Neuron (in vitro differentiated cells): ENCODE measurements at regions not wholly inside any gene's neighbourhood (a gene's known extent, or its start where the extent isn't known, plus 50 kb on each side); places are given as distances from the start of the nearest gene placed in this dataset.
"Not testable (repeated sequence)": the region's sequence is repeated elsewhere in the genome, so short reads cannot be mapped to it uniquely, and the experiment has no call there.

ENCODE experiments used
- H2AFZ ChIP-seq: one replicate; pipeline ENCODE4 v1.6.1; 2013; ENCODE audit warnings: low read depth, mild to moderate bottlenecking, inconsistent platforms, low read length, moderate library complexity
- H3K27me3 ChIP-seq: one replicate; pipeline ENCODE4 v1.6.1; 2013; ENCODE audit warnings: low read length; ENCODE audit not compliant: insufficient read depth
- H3K36me3 ChIP-seq: one replicate; pipeline ENCODE4 v1.6.1; 2013; ENCODE audit warnings: low read length; ENCODE audit not compliant: insufficient read depth
- H3K4me1 ChIP-seq: one replicate; pipeline ENCODE4 v1.6.1; 2013; ENCODE audit warnings: low read length; ENCODE audit not compliant: insufficient read depth
- H3K4me3 ChIP-seq: 2 replicates; pipeline ENCODE4 v1.5.1; 2013; ENCODE audit warnings: mild to moderate bottlenecking, low read length, moderate library complexity
- H3K9me3 ChIP-seq: one replicate; pipeline ENCODE4 v1.6.1; 2013; ENCODE audit warnings: low read length

GRCh38 chr13:62799931-62800436, 1384.3 kb upstream of the PCDH20 start:
- H2AFZ ChIP-seq: no peak overlapping the region
- H3K9me3 ChIP-seq: no peaks in the 10 kb centered on the region
- no peaks in the 10 kb centered on the region for H3K4me1 ChIP-seq
- H3K27me3 ChIP-seq: no peaks in the 10 kb centered on the region
- H3K4me3 ChIP-seq: no peak overlapping the region
- H3K36me3 ChIP-seq: no peaks in the 10 kb centered on the region

GRCh38 chr13:62799038-62799535, 1383.4 kb upstream of the PCDH20 start:
- Histone ChIP-seq H3K9me3 (no peaks in the 10 kb centered on the region), H3K27me3 (no peaks in the 10 kb centered on the region), H3K36me3 (no peaks in the 10 kb centered on the region), H2AFZ (no peak overlapping the region), H3K4me3 (no peak overlapping the region), H3K4me1 (no peaks in the 10 kb centered on the region)

- Histone ChIP-seq H3K4me3 (no peak overlapping the region), H3K36me3 (no peaks in the 10 kb centered on the region), H3K9me3 (no peaks in the 10 kb centered on the region), H2AFZ (no peak overlapping the region), H3K4me1 (no peaks in the 10 kb centered on the region), H3K27me3 (no peaks in the 10 kb centered on the region)
Observed at GRCh38 chr13:62793850-62794249, 1378.2 kb upstream of the PCDH20 start.

GRCh38 chr13:62781866-62782265, 1366.2 kb upstream of the PCDH20 start:
- no peak overlapping the region for H3K4me3 ChIP-seq
- H3K9me3 ChIP-seq: no peaks in the 10 kb centered on the region
- no peak overlapping the region for H2AFZ ChIP-seq
- H3K36me3 ChIP-seq: no peaks in the 10 kb centered on the region
- no peaks in the 10 kb centered on the region for H3K27me3 ChIP-seq
- peaks cover 10% of the 10 kb centered on the region for H3K4me1 ChIP-seq

- peak overlapping the region; percentile 91 for H2AFZ ChIP-seq
- H3K9me3 ChIP-seq: no peaks in the 10 kb centered on the region
- H3K27me3 ChIP-seq: no peaks in the 10 kb centered on the region
- H3K4me3 ChIP-seq: no peak overlapping the region
- H3K36me3 ChIP-seq: no peaks in the 10 kb centered on the region
- H3K4me1 ChIP-seq: peaks cover 10% of the 10 kb centered on the region
Observed at GRCh38 chr13:62779161-62779560, 1363.5 kb upstream of the PCDH20 start.

GRCh38 chr13:62767473-62767872, 1351.8 kb upstream of the PCDH20 start:
- no peak overlapping the region for H3K4me3 ChIP-seq
- no peaks in the 10 kb centered on the region for H3K4me1 ChIP-seq
- no peak overlapping the region for H2AFZ ChIP-seq
- no peaks in the 10 kb centered on the region for H3K9me3 ChIP-seq
- H3K36me3 ChIP-seq: no peaks in the 10 kb centered on the region
- H3K27me3 ChIP-seq: no peaks in the 10 kb centered on the region

GRCh38 chr13:62760724-62761123, 1345.1 kb upstream of the PCDH20 start:
- Histone ChIP-seq H3K4me1 (no peaks in the 10 kb centered on the region), H3K9me3 (no peaks in the 10 kb centered on the region), H3K4me3 (no peak overlapping the region), H3K36me3 (no peaks in the 10 kb centered on the region), H2AFZ (no peak overlapping the region), H3K27me3 (no peaks in the 10 kb centered on the region)

GRCh38 chr13:62747629-62748028, 1332.0 kb upstream of the PCDH20 start:
- Histone ChIP-seq H3K4me1 (no peaks in the 10 kb centered on the region), H3K4me3 (no peak overlapping the region), H3K9me3 (no peaks in the 10 kb centered on the region), H3K27me3 (no peaks in the 10 kb centered on the region), H2AFZ (no peak overlapping the region), H3K36me3 (no peaks in the 10 kb centered on the region)

GRCh38 chr13:62747152-62747551, 1331.5 kb upstream of the PCDH20 start:
- no peaks in the 10 kb centered on the region for H3K4me1 ChIP-seq
- no peaks in the 10 kb centered on the region for H3K36me3 ChIP-seq
- no peak overlapping the region for H3K4me3 ChIP-seq
- H3K9me3 ChIP-seq: no peaks in the 10 kb centered on the region
- H2AFZ ChIP-seq: peak overlapping the region; percentile 9
- no peaks in the 10 kb centered on the region for H3K27me3 ChIP-seq

GRCh38 chr13:62729746-62730145, 1314.1 kb upstream of the PCDH20 start:
- not testable (repeated sequence) for H3K9me3 ChIP-seq, H3K4me3 ChIP-seq, H2AFZ ChIP-seq, H3K27me3 ChIP-seq, H3K4me1 ChIP-seq, H3K36me3 ChIP-seq

GRCh38 chr13:62721893-62722292, 1306.2 kb upstream of the PCDH20 start:
- no peaks in the 10 kb centered on the region for H3K27me3 ChIP-seq
- H3K36me3 ChIP-seq: no peaks in the 10 kb centered on the region
- H3K9me3 ChIP-seq: no peaks in the 10 kb centered on the region

GRCh38 chr13:62711948-62712347, 1296.3 kb upstream of the PCDH20 start:
- H3K4me3 ChIP-seq, H3K27me3 ChIP-seq, H3K9me3 ChIP-seq, H3K4me1 ChIP-seq, H2AFZ ChIP-seq, H3K36me3 ChIP-seq: not testable (repeated sequence)

More at GRCh38 chr13:62721893-62722292, 1306.2 kb upstream of the PCDH20 start:
- H2AFZ ChIP-seq: no peak overlapping the region
- H3K4me1 ChIP-seq: no peaks in the 10 kb centered on the region
- no peak overlapping the region for H3K4me3 ChIP-seq

- Histone ChIP-seq H3K4me1 (peaks cover 4% of the 10 kb centered on the region), H3K36me3 (no peaks in the 10 kb centered on the region), H3K9me3 (no peaks in the 10 kb centered on the region), H3K4me3 (no peak overlapping the region), H2AFZ (no peak overlapping the region), H3K27me3 (no peaks in the 10 kb centered on the region)
Observed at GRCh38 chr13:62710787-62711186, 1295.1 kb upstream of the PCDH20 start.

- H3K4me3 ChIP-seq: no peak overlapping the region
- H3K4me1 ChIP-seq: peaks cover 5% of the 10 kb centered on the region
- H3K36me3 ChIP-seq: no peaks in the 10 kb centered on the region
- H3K27me3 ChIP-seq: no peaks in the 10 kb centered on the region
- no peak overlapping the region for H2AFZ ChIP-seq
- H3K9me3 ChIP-seq: no peaks in the 10 kb centered on the region
Observed at GRCh38 chr13:62706048-62706447, 1290.4 kb upstream of the PCDH20 start.
